ENCODE measurements at regions not wholly inside any gene's neighbourhood (a gene's known extent, or its start where the extent isn't known, plus 50 kb on each side); places are given as distances from the start of the nearest gene placed in this dataset.

GRCh38 chr1:221992427-221992826 lies 250.5 kb upstream of the DUSP10 start:
- H3K27ac ChIP-seq, result no peak overlapping the region
- H3K4me3 ChIP-seq, result no peak overlapping the region
- no peak for DNase-seq (ENCODE audit: low spot score)
- TF ChIP-seq CTCF (IDR thresholded peaks at IDR 0.05), result no peak

GRCh38 chr1:221991221-221991620 lies 249.3 kb upstream of the DUSP10 start:
- no peak overlapping the region for H3K4me3 ChIP-seq
- no peak for TF ChIP-seq CTCF (IDR thresholded peaks at IDR 0.05)
- no peak for DNase-seq (ENCODE audit: low spot score)
- H3K27ac ChIP-seq, result peak overlapping the region in 1 of 2 donors; percentile 39

- DNase-seq (ENCODE audit: low spot score), result no peak
- Histone ChIP-seq H3K4me3 (no peak overlapping the region), H3K27ac (no peak overlapping the region)
- TF ChIP-seq CTCF (IDR thresholded peaks at IDR 0.05), result no peak
These were observed 247.9 kb upstream of the DUSP10 start for GRCh38 chr1:221989741-221990140.

GRCh38 chr1:221988829-221989228 lies 246.9 kb upstream of the DUSP10 start:
- no peak for TF ChIP-seq CTCF (IDR thresholded peaks at IDR 0.05)
- no peak for DNase-seq (ENCODE audit: low spot score)
- no peak overlapping the region for H3K4me3 ChIP-seq
- no peak overlapping the region for H3K27ac ChIP-seq

- H3K4me3 ChIP-seq, result no peak overlapping the region
- no peak for DNase-seq (ENCODE audit: low spot score)
- H3K27ac ChIP-seq, result no peak overlapping the region
- TF ChIP-seq CTCF (IDR thresholded peaks at IDR 0.05), result no peak
These were observed 246.1 kb upstream of the DUSP10 start for GRCh38 chr1:221987860-221988520.

GRCh38 chr1:221983444-221983843 lies 241.6 kb upstream of the DUSP10 start:
- Histone ChIP-seq H3K27ac (no peak overlapping the region), H3K4me3 (no peak overlapping the region)
- no peak for DNase-seq (ENCODE audit: low spot score)
- TF ChIP-seq CTCF (IDR thresholded peaks at IDR 0.05), result no peak

- no peak for TF ChIP-seq CTCF (IDR thresholded peaks at IDR 0.05)
- DNase-seq (ENCODE audit: low spot score), result no peak
- Histone ChIP-seq H3K27ac (no peak overlapping the region), H3K4me3 (no peak overlapping the region)
These were observed 239.6 kb upstream of the DUSP10 start for GRCh38 chr1:221981461-221981860.

Measured in coronary artery (tissue), 2 donors.